ENCODE measurements at regions not wholly inside any gene's neighbourhood (a gene's known extent, or its start where the extent isn't known, plus 50 kb on each side); places are given as distances from the start of the nearest gene placed in this dataset.

GRCh38 chr21:28196981-28197380 is 795.7 kb downstream of the LTN1 start:
- H3K4me3 ChIP-seq (ENCODE audit: low read depth, low read length) = no peak overlapping the region
- DNase-seq (ENCODE audit: low read depth) = no peak
- no peak for TF ChIP-seq CTCF (IDR thresholded peaks at IDR 0.05; ENCODE audit: insufficient read depth, low read length)

- no peak for DNase-seq (ENCODE audit: low read depth)
- TF ChIP-seq CTCF (IDR thresholded peaks at IDR 0.05; ENCODE audit: insufficient read depth, low read length) = no peak
- H3K4me3 ChIP-seq (ENCODE audit: low read depth, low read length) = no peak overlapping the region
These were observed 799.5 kb downstream of the LTN1 start for GRCh38 chr21:28193189-28193588.

- TF ChIP-seq CTCF (IDR thresholded peaks at IDR 0.05; ENCODE audit: insufficient read depth, low read length) = no peak
- no peak for DNase-seq (ENCODE audit: low read depth)
- no peak overlapping the region for H3K4me3 ChIP-seq (ENCODE audit: low read depth, low read length)
These were observed 806.1 kb downstream of the LTN1 start for GRCh38 chr21:28186604-28187003.

DNA sequence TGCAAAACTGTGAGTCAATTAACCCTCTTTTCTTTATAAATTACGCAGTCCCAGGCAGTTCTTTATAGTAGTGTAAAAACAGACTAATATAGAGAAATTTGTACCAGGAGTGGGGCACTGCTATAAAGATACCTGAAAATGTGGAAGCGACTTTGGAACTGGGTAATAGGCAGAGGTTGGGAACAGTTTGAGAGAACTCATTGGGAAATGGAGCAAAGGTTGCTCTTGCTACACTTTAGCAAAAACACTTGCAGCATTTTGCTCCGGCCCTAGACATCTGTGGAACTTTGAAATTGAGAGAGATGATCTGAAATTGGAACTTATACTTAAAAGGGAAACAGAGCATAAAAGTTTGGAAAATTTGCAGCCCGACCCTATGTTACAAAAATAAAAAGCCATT is 810.9 kb downstream of the LTN1 start:
- no peak overlapping the region for H3K4me3 ChIP-seq (ENCODE audit: low read depth, low read length)
- no peak for TF ChIP-seq CTCF (IDR thresholded peaks at IDR 0.05; ENCODE audit: insufficient read depth, low read length)
- no peak for DNase-seq (ENCODE audit: low read depth)

- no peak for DNase-seq (ENCODE audit: low read depth)
- no peak overlapping the region for H3K4me3 ChIP-seq (ENCODE audit: low read depth, low read length)
- TF ChIP-seq CTCF (IDR thresholded peaks at IDR 0.05; ENCODE audit: insufficient read depth, low read length) = no peak
These were observed 813.5 kb downstream of the LTN1 start for GRCh38 chr21:28179136-28179535.

DNA sequence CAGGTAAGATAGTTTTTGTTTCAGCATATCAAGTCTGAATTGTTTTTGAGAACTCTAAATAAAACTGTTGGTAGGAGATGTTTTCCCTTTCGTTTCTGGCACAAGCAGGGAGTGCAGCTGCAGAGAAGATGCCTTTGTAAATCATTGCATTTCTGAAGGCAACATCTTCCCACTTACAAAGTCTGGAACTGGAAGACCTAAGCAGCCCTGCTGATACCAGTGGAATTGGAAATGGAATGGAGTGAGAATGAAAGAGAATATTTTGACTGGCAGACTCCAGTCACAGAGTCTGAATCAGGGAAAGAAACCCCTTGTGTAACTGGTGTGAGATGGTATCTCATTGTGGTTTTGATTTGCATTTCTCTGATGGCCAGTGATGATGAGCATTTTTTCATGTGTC is 815.6 kb downstream of the LTN1 start:
- no peak for DNase-seq (ENCODE audit: low read depth)
- no peak for TF ChIP-seq CTCF (IDR thresholded peaks at IDR 0.05; ENCODE audit: insufficient read depth, low read length)
- H3K4me3 ChIP-seq (ENCODE audit: low read depth, low read length) = no peak overlapping the region

- no peak for TF ChIP-seq CTCF (IDR thresholded peaks at IDR 0.05; ENCODE audit: insufficient read depth, low read length)
- peak; percentile 68 for DNase-seq (ENCODE audit: low read depth)
- H3K4me3 ChIP-seq (ENCODE audit: low read depth, low read length) = no peak overlapping the region
These were observed 818.0 kb downstream of the LTN1 start for GRCh38 chr21:28174701-28175100.
